ENCODE measurements at regions not wholly inside any gene's neighbourhood (a gene's known extent, or its start where the extent isn't known, plus 50 kb on each side); places are given as distances from the start of the nearest gene placed in this dataset.

GRCh38 chr3:144351773-144352365 lies 380.2 kb downstream of the DIPK2A start:
- H3K9me3 ChIP-seq (ENCODE audit: control insufficient read depth, low read length) = no peaks in the 10 kb centered on the region
- Mint-ChIP-seq H3K4me3 (no peak overlapping the region), H3K27ac (no peak overlapping the region), H3K9me3 (no peaks in the 10 kb centered on the region), H3K36me3 (ENCODE audit: low read depth) (no peaks in the 10 kb centered on the region), H3K27me3 (ENCODE audit: insufficient read depth) (no peaks in the 10 kb centered on the region), H3K4me1 (peaks cover 11% of the 10 kb centered on the region)
- no peaks in the 10 kb centered on the region for H3K27me3 ChIP-seq (ENCODE audit: control insufficient read depth, insufficient read depth, low read length, poor library complexity, severe bottlenecking)
- no peak for TF ChIP-seq CTCF (conservative IDR thresholded peaks at IDR 0.05)
- no peaks in the 10 kb centered on the region for H3K36me3 ChIP-seq (ENCODE audit: control insufficient read depth, insufficient read depth, low read length)
- H3K4me3 ChIP-seq (ENCODE audit: low read length) = no peak overlapping the region
- DNase-seq = no peak
- H3K27ac ChIP-seq (ENCODE audit: low read depth, low read length) = no peak overlapping the region
- WGBS, 2 experiments (ENCODE audit: insufficient coverage in 1 of 2, insufficient read length in 1 of 2) = 96 to 100% methylated on average over 2 to 4 of the region's 4 CpGs
- H3K4me1 ChIP-seq (ENCODE audit: control insufficient read depth, insufficient read depth, low read length) = no peaks in the 10 kb centered on the region
- no peak overlapping the region for H3K9ac ChIP-seq (ENCODE audit: extremely low read depth, low read length, poor library complexity, severe bottlenecking)

- Histone ChIP-seq H3K4me1 (ENCODE audit: control insufficient read depth, insufficient read depth, low read length) (no peaks in the 10 kb centered on the region), H3K4me3 (ENCODE audit: low read length) (no peak overlapping the region), H3K27ac (ENCODE audit: low read depth, low read length) (no peak overlapping the region), H3K9me3 (ENCODE audit: control insufficient read depth, low read length) (no peaks in the 10 kb centered on the region), H3K9ac (ENCODE audit: extremely low read depth, low read length, poor library complexity, severe bottlenecking) (no peak overlapping the region), H3K36me3 (ENCODE audit: control insufficient read depth, insufficient read depth, low read length) (no peaks in the 10 kb centered on the region), H3K27me3 (ENCODE audit: control insufficient read depth, insufficient read depth, low read length, poor library complexity, severe bottlenecking) (no peaks in the 10 kb centered on the region)
- no peak for TF ChIP-seq CTCF (conservative IDR thresholded peaks at IDR 0.05)
- Mint-ChIP-seq H3K27ac (no peak overlapping the region), H3K9me3 (no peaks in the 10 kb centered on the region), H3K4me1 (no peaks in the 10 kb centered on the region), H3K27me3 (ENCODE audit: insufficient read depth) (no peaks in the 10 kb centered on the region), H3K4me3 (no peak overlapping the region), H3K36me3 (ENCODE audit: low read depth) (no peaks in the 10 kb centered on the region)
- 45 to 50% methylated on average over 2 of the region's 2 CpGs for WGBS, 2 experiments (ENCODE audit: insufficient coverage in 1 of 2, insufficient read length in 1 of 2)
- DNase-seq = no peak
These were observed 386.6 kb downstream of the DIPK2A start for GRCh38 chr3:144358191-144358590.

- DNase-seq = no peak
These were observed 389.4 kb downstream of the DIPK2A start for GRCh38 chr3:144361002-144361401.

More at GRCh38 chr3:144361002-144361401, 389.4 kb downstream of the DIPK2A start:
- Mint-ChIP-seq H3K36me3 (ENCODE audit: low read depth) (no peaks in the 10 kb centered on the region), H3K27me3 (ENCODE audit: insufficient read depth) (no peaks in the 10 kb centered on the region), H3K4me3 (no peak overlapping the region), H3K27ac (no peak overlapping the region), H3K9me3 (no peaks in the 10 kb centered on the region), H3K4me1 (no peaks in the 10 kb centered on the region)
- no peak for TF ChIP-seq CTCF (conservative IDR thresholded peaks at IDR 0.05)
- WGBS, 2 experiments (ENCODE audit: insufficient coverage in 1 of 2, insufficient read length in 1 of 2) = no CpG with 5 or more reads among the region's 1 CpG
- H3K9ac ChIP-seq (ENCODE audit: extremely low read depth, low read length, poor library complexity, severe bottlenecking) = no peak overlapping the region
- H3K36me3 ChIP-seq (ENCODE audit: control insufficient read depth, insufficient read depth, low read length) = no peaks in the 10 kb centered on the region
- H3K27ac ChIP-seq (ENCODE audit: low read depth, low read length) = no peak overlapping the region
- no peaks in the 10 kb centered on the region for H3K9me3 ChIP-seq (ENCODE audit: control insufficient read depth, low read length)
- H3K4me3 ChIP-seq (ENCODE audit: low read length) = no peak overlapping the region
- no peaks in the 10 kb centered on the region for H3K27me3 ChIP-seq (ENCODE audit: control insufficient read depth, insufficient read depth, low read length, poor library complexity, severe bottlenecking)
- H3K4me1 ChIP-seq (ENCODE audit: control insufficient read depth, insufficient read depth, low read length) = no peaks in the 10 kb centered on the region
